ENCODE measurements at regions not wholly inside any gene's neighbourhood (a gene's known extent, or its start where the extent isn't known, plus 50 kb on each side); places are given as distances from the start of the nearest gene placed in this dataset.

DNA sequence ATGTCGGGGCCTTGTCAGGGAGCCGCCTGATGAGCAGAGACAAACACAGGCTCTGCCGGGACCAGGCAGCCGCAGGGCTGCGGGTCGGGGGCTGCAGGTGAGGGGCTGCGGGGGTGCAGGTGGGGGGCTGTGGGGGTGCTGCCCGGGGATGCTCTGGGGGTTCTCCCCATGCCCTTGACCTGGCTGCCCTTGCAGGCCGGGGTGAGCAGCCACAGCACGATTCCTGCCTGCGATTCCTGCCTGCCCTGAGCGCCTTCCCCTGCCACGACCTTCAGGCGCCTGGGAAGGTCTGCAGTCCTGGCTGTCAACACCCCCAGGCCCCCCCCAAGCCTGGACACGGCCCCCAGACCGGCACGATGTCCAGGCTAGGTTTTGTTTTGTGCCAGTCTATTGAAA, 106.3 kb downstream of the FAM53A start:
- no peak overlapping the region for H3K27ac Mint-ChIP-seq
- TF ChIP-seq, protein P1, sequence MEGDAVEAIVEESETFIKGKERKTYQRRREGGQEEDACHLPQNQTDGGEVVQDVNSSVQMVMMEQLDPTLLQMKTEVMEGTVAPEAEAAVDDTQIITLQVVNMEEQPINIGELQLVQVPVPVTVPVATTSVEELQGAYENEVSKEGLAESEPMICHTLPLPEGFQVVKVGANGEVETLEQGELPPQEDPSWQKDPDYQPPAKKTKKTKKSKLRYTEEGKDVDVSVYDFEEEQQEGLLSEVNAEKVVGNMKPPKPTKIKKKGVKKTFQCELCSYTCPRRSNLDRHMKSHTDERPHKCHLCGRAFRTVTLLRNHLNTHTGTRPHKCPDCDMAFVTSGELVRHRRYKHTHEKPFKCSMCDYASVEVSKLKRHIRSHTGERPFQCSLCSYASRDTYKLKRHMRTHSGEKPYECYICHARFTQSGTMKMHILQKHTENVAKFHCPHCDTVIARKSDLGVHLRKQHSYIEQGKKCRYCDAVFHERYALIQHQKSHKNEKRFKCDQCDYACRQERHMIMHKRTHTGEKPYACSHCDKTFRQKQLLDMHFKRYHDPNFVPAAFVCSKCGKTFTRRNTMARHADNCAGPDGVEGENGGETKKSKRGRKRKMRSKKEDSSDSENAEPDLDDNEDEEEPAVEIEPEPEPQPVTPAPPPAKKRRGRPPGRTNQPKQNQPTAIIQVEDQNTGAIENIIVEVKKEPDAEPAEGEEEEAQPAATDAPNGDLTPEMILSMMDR (IDR thresholded peaks at IDR 0.05), result no peak
- H3K36me3 Mint-ChIP-seq (ENCODE audit: low read depth), result no peaks in the 10 kb centered on the region
- no peak overlapping the region for H3K4me3 Mint-ChIP-seq
- H3K4me1 Mint-ChIP-seq (ENCODE audit: low read depth), result 0 out of 2 replicates have a peak, but pooled peaks cover 5% of the 10 kb centered on the region
- H3K9me3 Mint-ChIP-seq, result no peaks in the 10 kb centered on the region
- DNase-seq, result no peak
- peaks cover 2% of the 10 kb centered on the region; the same call in 1 of the 2 replicates for H3K27me3 Mint-ChIP-seq (ENCODE audit: insufficient read depth)

DNA sequence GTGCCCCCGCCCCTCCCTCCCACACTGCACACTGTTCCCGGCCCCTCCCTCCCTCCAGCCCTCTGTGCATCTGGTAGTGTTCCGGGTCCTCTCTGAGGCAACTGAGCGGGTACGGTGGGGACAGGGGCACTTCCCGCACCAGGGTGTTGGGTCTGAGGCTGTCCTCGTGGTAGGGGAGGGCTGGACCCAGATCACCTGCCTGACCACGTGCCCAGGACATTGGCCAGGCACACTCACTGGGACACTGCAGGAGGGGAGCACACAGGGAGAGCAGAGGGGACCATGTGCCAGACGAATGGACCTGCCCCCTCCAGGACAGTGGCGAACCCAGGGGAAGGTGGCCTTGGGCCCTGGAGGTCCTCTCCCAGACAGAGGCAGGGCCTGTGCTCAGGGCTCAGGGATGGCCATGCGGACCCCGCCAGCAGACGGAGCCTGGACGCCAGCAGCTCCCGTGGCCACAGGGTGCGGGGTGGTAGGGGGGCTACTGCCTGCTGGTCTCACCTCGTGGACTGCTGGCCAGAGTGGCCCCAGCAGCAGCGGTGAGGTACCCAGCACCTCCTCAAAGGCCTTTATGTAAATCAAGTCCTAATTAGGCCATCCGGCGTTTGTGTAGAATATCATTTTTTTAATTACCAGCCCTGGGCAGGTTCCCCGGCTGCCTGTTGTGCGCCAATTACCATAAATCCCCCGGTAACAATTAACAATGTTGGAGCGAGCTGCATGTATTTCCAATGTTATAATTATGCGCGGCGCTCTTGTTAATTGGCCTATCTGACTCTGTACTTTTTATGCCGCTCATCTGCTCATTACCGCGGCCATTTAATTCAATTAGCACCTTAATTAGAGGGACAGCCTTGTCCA, 106.9 kb downstream of the FAM53A start:
- Mint-ChIP-seq H3K4me3 (no peak overlapping the region), H3K9me3 (no peaks in the 10 kb centered on the region), H3K27ac (no peak overlapping the region), H3K27me3 (ENCODE audit: insufficient read depth) (0 out of 2 replicates have a peak, but pooled peaks cover 2% of the 10 kb centered on the region), H3K36me3 (ENCODE audit: low read depth) (no peaks in the 10 kb centered on the region), H3K4me1 (ENCODE audit: low read depth) (0 out of 2 replicates have a peak, but pooled peaks cover 5% of the 10 kb centered on the region)
- TF ChIP-seq, protein P1 (IDR thresholded peaks at IDR 0.05), result no peak
- no peak for DNase-seq

DNA sequence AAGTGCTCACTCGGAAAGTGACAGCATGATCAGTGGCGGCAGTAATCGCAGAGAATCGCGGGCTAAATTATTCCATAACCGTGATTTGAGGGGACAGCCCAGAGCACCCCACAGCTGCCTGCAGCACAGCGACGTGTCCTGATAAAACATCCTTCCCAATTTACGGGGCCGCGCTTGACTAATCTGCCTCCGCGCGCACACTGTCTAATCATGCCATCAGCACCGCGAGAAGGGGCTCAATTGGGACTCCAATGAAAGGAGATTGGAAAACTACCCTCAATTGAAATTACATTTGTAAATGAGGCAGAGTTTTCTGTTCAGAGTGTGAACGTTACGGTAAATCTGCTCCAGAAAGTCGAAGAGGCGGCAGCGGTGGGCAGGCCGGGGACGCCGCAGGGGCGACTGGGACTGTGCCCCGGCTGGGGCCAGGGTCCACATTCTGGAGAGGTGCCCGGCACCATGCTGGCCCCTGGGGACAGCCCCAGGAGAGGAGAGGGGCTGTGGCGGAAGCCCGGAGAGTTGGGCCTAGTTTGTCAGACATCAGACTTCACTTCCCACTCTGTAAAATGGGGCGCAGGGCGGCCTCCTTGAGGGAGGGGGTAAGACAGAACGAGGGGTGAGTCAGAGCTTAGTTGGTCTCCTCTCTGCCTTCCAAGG, 107.7 kb downstream of the FAM53A start:
- TF ChIP-seq, protein P1 (IDR thresholded peaks at IDR 0.05), result no peak
- no peaks in the 10 kb centered on the region for H3K9me3 Mint-ChIP-seq
- DNase-seq, result no peak
- no peaks in the 10 kb centered on the region for H3K36me3 Mint-ChIP-seq (ENCODE audit: low read depth)
- H3K27ac Mint-ChIP-seq, result no peak overlapping the region
- H3K4me1 Mint-ChIP-seq (ENCODE audit: low read depth), result 0 out of 2 replicates have a peak, but pooled peaks cover 3% of the 10 kb centered on the region
- no peak overlapping the region for H3K4me3 Mint-ChIP-seq
- H3K27me3 Mint-ChIP-seq (ENCODE audit: insufficient read depth), result peaks cover 2% of the 10 kb centered on the region

DNA sequence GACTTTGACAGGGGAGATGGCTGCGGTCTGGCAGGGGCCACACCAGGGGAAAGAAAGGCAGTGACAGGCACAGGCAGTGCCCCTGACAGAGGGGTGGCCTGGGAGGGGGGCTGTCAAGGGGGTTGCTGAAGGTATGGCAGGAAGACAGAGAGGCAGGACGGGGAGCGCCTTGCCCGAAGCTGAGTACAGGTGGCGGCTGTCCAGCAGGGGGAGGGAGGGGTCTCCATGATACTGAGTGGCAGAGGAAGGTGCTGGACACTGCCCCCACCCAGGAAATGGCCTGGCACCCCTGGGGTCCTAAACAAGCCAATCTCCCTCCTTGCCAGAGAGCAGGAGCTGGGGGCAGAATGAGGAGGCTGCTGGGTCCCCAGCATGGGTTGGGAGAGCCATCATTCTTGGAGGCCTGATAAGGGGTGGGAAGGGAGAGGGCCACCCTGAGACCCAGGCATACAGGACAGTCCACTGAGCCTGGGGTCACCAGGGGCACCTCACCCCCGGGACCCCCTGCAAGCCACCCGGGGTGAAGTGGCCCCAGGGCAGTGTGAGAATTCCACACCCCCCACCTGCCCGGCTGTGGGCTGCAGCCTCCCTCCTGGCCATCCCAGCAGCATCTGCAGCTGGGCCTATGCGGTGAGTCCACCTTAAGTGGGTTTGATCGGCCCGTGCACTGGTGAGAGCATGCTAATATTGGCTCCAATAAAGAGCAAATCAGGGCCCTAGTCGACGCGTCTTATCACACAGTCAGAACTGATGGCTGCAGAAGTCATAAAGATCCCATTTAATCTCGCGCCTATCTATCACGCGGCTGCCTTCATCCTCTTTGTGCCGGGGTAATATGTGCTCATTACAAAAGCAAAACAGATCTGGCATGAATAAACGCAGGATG, 108.5 kb downstream of the FAM53A start:
- Mint-ChIP-seq H3K9me3 (no peaks in the 10 kb centered on the region), H3K27me3 (ENCODE audit: insufficient read depth) (peaks cover 2% of the 10 kb centered on the region), H3K4me1 (ENCODE audit: low read depth) (no peaks in the 10 kb centered on the region), H3K27ac (no peak overlapping the region), H3K36me3 (ENCODE audit: low read depth) (no peaks in the 10 kb centered on the region), H3K4me3 (no peak overlapping the region)
- no peak for DNase-seq
- TF ChIP-seq, protein P1 (IDR thresholded peaks at IDR 0.05), result no peak
